GM19397 (cell line): ENCODE measurements at regions not wholly inside any gene's neighbourhood (a gene's known extent, or its start where the extent isn't known, plus 50 kb on each side); places are given as distances from the start of the nearest gene placed in this dataset.

Experiments used
- ATAC-seq: cut with Tn5 transposase; IDR thresholded peaks from one replicate; pipeline ENCODE4 v1.9.1; 2021; ENCODE audit warnings: mild to moderate bottlenecking, moderate library complexity; ENCODE audit not compliant: unreplicated experiment

GRCh38 chr18:24530630-24531111 lies 70.2 kb downstream of the HRH4 start:
- ATAC-seq: no peak

GRCh38 chr18:24534271-24534670 lies 73.8 kb downstream of the HRH4 start:
- no peak for ATAC-seq

GRCh38 chr18:24534737-24535136 lies 74.3 kb downstream of the HRH4 start:
- ATAC-seq: no peak

- no peak for ATAC-seq
Measured at GRCh38 chr18:24535527-24536295, 75.3 kb downstream of the HRH4 start.

- ATAC-seq: no peak
Measured at GRCh38 chr18:24536326-24536725, 75.9 kb downstream of the HRH4 start.

GRCh38 chr18:24536834-24537233 lies 76.4 kb downstream of the HRH4 start:
- ATAC-seq: no peak

- ATAC-seq: no peak
Measured at GRCh38 chr18:24538414-24539264, 78.2 kb downstream of the HRH4 start.

GRCh38 chr18:24539866-24540617 lies 79.6 kb downstream of the HRH4 start:
- ATAC-seq: no peak

- no peak for ATAC-seq
Measured at GRCh38 chr18:24540896-24541295, 80.5 kb downstream of the HRH4 start.

- ATAC-seq: no peak
Measured at GRCh38 chr18:24543086-24543794, 82.8 kb downstream of the HRH4 start.

GRCh38 chr18:24543795-24544498 lies 83.5 kb downstream of the HRH4 start:
- no peak for ATAC-seq

GRCh38 chr18:24544949-24545348 lies 84.5 kb downstream of the HRH4 start:
- no peak for ATAC-seq

- no peak for ATAC-seq
Measured at GRCh38 chr18:24545651-24546050, 85.2 kb downstream of the HRH4 start.

- no peak for ATAC-seq
Measured at GRCh38 chr18:24546307-24546706, 85.9 kb downstream of the HRH4 start.

- no peak for ATAC-seq
Measured at GRCh38 chr18:24548583-24548982, 88.1 kb downstream of the HRH4 start.

- no peak for ATAC-seq
Measured at GRCh38 chr18:24552218-24552617, 91.8 kb downstream of the HRH4 start.

GRCh38 chr18:24553571-24554285 lies 93.3 kb downstream of the HRH4 start:
- ATAC-seq: no peak

GRCh38 chr18:24558403-24558802 lies 98.0 kb downstream of the HRH4 start:
- ATAC-seq: no peak

- no peak for ATAC-seq
Measured at GRCh38 chr18:24559526-24559925, 99.1 kb downstream of the HRH4 start.
